MM.1S (cell line): ENCODE measurements at regions not wholly inside any gene's neighbourhood (a gene's known extent, or its start where the extent isn't known, plus 50 kb on each side); places are given as distances from the start of the nearest gene placed in this dataset.

ENCODE experiments used
- DNase-seq: peaks from one replicate; pipeline ENCODE4 v3.0.0-alpha.2; 2015
- H2AFZ ChIP-seq: fragments of 300-600 bp; sonication (generic); 2 replicates; pipeline ENCODE4 v1.6.0; 2016; ENCODE audit warnings: antibody characterized with exemption, low read length
- H3F3A ChIP-seq: fragments of 300-600 bp; sonication (generic); 2 replicates; pipeline ENCODE4 v1.6.1; 2016; ENCODE audit warnings: mild to moderate bottlenecking, antibody characterized with exemption, low read length, moderate library complexity, mixed read lengths; ENCODE audit not compliant: insufficient read depth
- H3K27ac ChIP-seq: fragments of 300-600 bp; sonication (generic); 2 replicates; pipeline ENCODE4 v1.5.1; 2016; ENCODE audit warnings: mild to moderate bottlenecking, low read length
- H3K27me3 ChIP-seq: fragments of 300-600 bp; sonication (generic); replicated peaks from 2 replicates; pipeline ENCODE4 v1.6.0; 2016; ENCODE audit warnings: low read length; ENCODE audit not compliant: insufficient read depth
- H3K36me3 ChIP-seq: fragments of 300-600 bp; sonication (generic); replicated peaks from 2 replicates; pipeline ENCODE4 v1.6.1; 2016; ENCODE audit warnings: mild to moderate bottlenecking, low read length, mixed read lengths; ENCODE audit not compliant: insufficient read depth
- H3K4me1 ChIP-seq: fragments of 300-600 bp; sonication (generic); 2 replicates; pipeline ENCODE4 v1.6.1; 2016; ENCODE audit warnings: low read length, mixed read lengths
- H3K4me2 ChIP-seq: fragments of 300-600 bp; sonication (generic); 2 replicates; pipeline ENCODE4 v1.6.0; 2016; ENCODE audit warnings: low read depth, low read length
- H3K4me3 ChIP-seq: fragments of 300-600 bp; sonication (generic); 2 replicates; pipeline ENCODE4 v1.5.1; 2016; ENCODE audit warnings: low read length, mixed read lengths
- H3K79me2 ChIP-seq: fragments of 300-600 bp; sonication (generic); 2 replicates; pipeline ENCODE4 v1.6.1; 2016; ENCODE audit warnings: mixed run types, low read length, mixed read lengths
- H3K9ac ChIP-seq: fragments of 300-600 bp; sonication (generic); 2 replicates; pipeline ENCODE4 v1.6.1; 2016; ENCODE audit warnings: low read length, mixed read lengths
- H3K9me2 ChIP-seq: fragments of 300-600 bp; sonication (generic); replicated peaks from 2 replicates; pipeline ENCODE4 v1.6.1; 2016; ENCODE audit warnings: mild to moderate bottlenecking, low read length, mixed read lengths; ENCODE audit not compliant: insufficient read depth
- H3K9me3 ChIP-seq: fragments of 300-600 bp; sonication (generic); replicated peaks from 2 replicates; pipeline ENCODE4 v1.6.1; 2016; ENCODE audit warnings: mild to moderate bottlenecking, low read length, mixed read lengths; ENCODE audit not compliant: insufficient read depth
- H4K20me1 ChIP-seq: fragments of 300-600 bp; sonication (generic); 2 replicates; pipeline ENCODE4 v1.6.1; 2016; ENCODE audit warnings: mild to moderate bottlenecking, low read length, moderate library complexity, mixed read lengths; ENCODE audit not compliant: insufficient read depth
- EZH2 ChIP-seq: fragments of 300-600 bp; sonication (generic); optimal IDR thresholded peaks from 2 replicates; pipeline ENCODE3; 2017; ENCODE audit warnings: low read depth, mild to moderate bottlenecking, antibody characterized with exemption, low read length, mixed read lengths
- EZH2phosphoT487 ChIP-seq: fragments of 300-600 bp; sonication (generic); IDR thresholded peaks from 2 replicates; pipeline ENCODE4 v1.6.1; 2018; ENCODE audit warnings: antibody characterized with exemption, low read length
- TF ChIP-seq, protein P1 (sequence below): fragments of 300-600 bp; sonication (generic); IDR thresholded peaks from 2 replicates; pipeline ENCODE4 v1.5.1; 2016; ENCODE audit warnings: antibody characterized with exemption, low read length, mixed read lengths

DNA sequence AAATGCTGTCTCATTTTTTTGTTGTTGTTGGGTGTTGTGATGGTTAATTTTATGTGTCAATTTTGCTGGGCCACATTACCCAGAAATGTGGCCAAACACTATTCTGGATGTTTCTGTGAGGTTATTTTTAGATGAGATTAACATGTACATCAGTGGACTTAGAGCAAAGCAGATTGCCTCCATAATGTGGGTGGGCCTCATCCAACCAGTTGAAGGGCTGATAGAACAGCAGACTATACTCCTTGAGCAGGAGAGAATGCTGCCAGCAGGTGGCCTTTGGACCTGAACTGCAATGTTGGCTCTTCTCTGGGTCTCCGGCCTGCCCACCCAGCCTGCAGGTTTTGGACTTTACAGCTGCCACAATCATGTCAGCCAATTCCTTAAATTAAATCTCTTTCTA, 169.0 kb downstream of the FTCDNL1 start:
- Histone ChIP-seq H3K27ac (no peak overlapping the region), H3K79me2 (no peaks in the 10 kb centered on the region), H3K9me3 (no peaks in the 10 kb centered on the region), H3K4me3 (no peak overlapping the region), H3K4me2 (no peak overlapping the region), H3F3A (no peaks in the 10 kb centered on the region), H3K27me3 (no peaks in the 10 kb centered on the region), H2AFZ (no peak overlapping the region), H3K4me1 (no peaks in the 10 kb centered on the region), H3K36me3 (no peaks in the 10 kb centered on the region), H3K9me2 (no peaks in the 10 kb centered on the region), H3K9ac (no peak overlapping the region), H4K20me1 (no peaks in the 10 kb centered on the region)
- TF ChIP-seq EZH2 (no peak), EZH2phosphoT487 (no peak)
- TF ChIP-seq, protein P1, sequence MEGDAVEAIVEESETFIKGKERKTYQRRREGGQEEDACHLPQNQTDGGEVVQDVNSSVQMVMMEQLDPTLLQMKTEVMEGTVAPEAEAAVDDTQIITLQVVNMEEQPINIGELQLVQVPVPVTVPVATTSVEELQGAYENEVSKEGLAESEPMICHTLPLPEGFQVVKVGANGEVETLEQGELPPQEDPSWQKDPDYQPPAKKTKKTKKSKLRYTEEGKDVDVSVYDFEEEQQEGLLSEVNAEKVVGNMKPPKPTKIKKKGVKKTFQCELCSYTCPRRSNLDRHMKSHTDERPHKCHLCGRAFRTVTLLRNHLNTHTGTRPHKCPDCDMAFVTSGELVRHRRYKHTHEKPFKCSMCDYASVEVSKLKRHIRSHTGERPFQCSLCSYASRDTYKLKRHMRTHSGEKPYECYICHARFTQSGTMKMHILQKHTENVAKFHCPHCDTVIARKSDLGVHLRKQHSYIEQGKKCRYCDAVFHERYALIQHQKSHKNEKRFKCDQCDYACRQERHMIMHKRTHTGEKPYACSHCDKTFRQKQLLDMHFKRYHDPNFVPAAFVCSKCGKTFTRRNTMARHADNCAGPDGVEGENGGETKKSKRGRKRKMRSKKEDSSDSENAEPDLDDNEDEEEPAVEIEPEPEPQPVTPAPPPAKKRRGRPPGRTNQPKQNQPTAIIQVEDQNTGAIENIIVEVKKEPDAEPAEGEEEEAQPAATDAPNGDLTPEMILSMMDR, result no peak
- DNase-seq, result no peak

DNA sequence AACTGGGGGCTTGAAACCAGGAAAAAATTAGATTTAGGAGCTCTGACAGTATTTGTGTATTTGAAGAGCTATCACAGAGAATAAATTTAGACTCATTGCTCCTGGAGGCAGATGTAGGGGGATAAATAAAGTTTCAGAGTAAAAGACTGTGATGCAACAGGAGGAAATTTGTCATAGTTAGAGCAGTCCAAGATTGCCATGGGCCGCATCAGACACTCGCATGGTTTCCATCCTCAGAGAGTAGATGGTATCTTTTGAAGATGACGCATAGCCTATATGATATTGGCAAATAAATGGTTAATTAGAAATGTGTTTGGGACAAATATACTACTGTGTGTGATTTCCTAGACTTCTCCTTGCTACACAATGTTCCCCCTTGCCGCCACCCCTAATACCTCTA, 170.5 kb downstream of the FTCDNL1 start:
- Histone ChIP-seq H3K4me2 (no peak overlapping the region), H3K27ac (no peak overlapping the region), H3K36me3 (no peaks in the 10 kb centered on the region), H3K9ac (no peak overlapping the region), H3K9me3 (no peaks in the 10 kb centered on the region), H4K20me1 (no peaks in the 10 kb centered on the region), H3K4me3 (no peak overlapping the region), H3F3A (no peaks in the 10 kb centered on the region), H3K9me2 (no peaks in the 10 kb centered on the region), H3K4me1 (no peaks in the 10 kb centered on the region), H3K27me3 (no peaks in the 10 kb centered on the region), H3K79me2 (no peaks in the 10 kb centered on the region), H2AFZ (no peak overlapping the region)
- TF ChIP-seq, protein P1, result no peak
- TF ChIP-seq EZH2phosphoT487 (no peak), EZH2 (no peak)
- DNase-seq, result no peak

DNA sequence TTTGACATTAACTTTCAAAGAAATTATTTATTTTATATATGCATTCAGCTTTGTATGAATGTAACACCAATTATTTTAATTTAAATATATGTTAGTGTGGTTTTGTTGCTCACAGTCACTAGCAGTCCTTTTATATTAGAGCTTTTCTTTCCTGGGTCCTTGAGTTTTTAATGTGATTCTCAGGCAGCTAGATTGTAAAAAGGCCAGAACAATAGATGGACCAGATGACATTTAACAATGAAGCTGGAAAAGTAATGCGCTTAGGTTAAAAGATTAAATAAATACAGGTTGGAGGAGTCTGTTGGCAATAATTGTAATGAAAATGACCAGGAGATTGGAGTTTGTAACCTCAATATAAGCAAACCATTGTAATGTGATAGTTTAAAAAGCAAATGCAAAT, 171.1 kb downstream of the FTCDNL1 start:
- Histone ChIP-seq H3F3A (no peaks in the 10 kb centered on the region), H3K4me3 (no peak overlapping the region), H3K79me2 (no peaks in the 10 kb centered on the region), H3K9me2 (no peaks in the 10 kb centered on the region), H3K4me2 (no peak overlapping the region), H3K27me3 (no peaks in the 10 kb centered on the region), H4K20me1 (no peaks in the 10 kb centered on the region), H3K27ac (no peak overlapping the region), H3K9ac (no peak overlapping the region), H3K4me1 (no peaks in the 10 kb centered on the region), H2AFZ (no peak overlapping the region), H3K9me3 (no peaks in the 10 kb centered on the region), H3K36me3 (no peaks in the 10 kb centered on the region)
- TF ChIP-seq EZH2, result no peak
- TF ChIP-seq EZH2phosphoT487, result no peak
- TF ChIP-seq, protein P1, result no peak
- DNase-seq, result no peak
